GM21723 (cell line): ENCODE measurements at regions not wholly inside any gene's neighbourhood (a gene's known extent, or its start where the extent isn't known, plus 50 kb on each side); places are given as distances from the start of the nearest gene placed in this dataset.
A peak's percentile ranks its signal among the peaks of the same experiment; 100 is the strongest.

ENCODE experiments used
- ATAC-seq: cut with Tn5 transposase; IDR thresholded peaks from one replicate; pipeline ENCODE4 v1.9.1; 2021; ENCODE audit warnings: mild to moderate bottlenecking, moderate library complexity; ENCODE audit not compliant: unreplicated experiment

DNA sequence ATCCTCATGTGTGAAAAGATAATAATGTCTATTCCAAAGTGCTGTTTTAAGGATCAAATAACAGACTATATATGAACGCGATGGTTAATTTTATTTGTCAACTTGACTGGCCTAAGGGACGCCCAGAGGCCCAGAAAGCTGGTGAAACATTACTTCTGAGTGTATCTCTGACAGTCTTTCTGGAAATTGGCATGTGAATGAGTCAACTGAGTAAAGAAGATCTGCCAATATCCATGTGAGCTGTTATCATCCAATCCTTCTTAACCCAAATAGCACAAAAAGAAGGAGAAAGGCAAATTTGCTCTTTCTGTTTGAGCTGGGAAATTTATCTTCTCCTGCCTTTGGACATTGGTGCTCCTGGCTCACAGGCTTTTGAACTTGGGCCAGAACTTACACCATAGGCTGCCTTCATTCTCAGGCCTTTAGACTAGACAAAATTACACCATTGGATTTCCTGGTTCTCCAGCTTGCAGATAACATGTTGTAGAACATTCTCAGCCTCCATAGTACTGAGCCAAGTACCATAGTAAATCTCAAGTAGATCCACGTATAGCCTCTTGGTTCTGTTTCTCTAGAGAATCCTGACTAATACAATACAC is 114.7 kb upstream of the DOCK10 start:
- ATAC-seq, result no peak

DNA sequence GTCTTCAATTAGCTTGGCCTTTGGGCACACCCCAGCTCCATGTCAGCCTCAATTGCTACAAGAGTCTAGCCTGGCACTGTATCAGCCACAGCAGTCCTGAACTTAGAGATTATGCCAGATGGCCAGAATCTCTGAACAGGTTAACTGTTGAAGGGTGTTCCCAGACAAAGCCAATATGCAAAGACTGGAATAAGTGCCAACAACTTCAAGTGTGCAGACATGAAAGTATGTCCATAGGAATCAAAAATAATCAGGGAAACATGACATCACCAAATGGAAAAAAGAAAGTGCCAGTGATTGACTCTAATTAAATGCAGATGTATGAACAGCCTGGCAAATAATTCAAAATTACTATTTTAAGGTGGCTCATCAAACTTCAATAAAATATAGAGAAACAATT is 98.5 kb upstream of the DOCK10 start:
- no peak for ATAC-seq

DNA sequence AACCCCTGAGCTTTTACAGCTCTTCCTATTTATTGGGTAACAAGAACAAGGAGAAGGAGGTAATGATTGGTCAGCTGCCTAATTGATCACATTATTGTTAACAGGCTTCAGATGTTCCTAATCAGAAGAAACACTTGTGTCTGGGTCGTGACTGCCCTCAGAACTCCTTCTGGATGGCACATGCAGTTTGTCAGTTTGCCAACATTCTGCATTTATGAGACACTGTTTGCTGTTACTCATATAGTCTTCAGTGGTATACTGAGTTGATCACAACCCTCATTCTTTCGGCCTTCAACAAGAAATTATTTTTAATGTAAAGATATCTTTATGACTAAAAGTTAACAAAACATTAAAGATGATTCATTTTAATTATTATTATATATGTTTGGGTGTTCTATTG is 95.7 kb upstream of the DOCK10 start:
- no peak for ATAC-seq

DNA sequence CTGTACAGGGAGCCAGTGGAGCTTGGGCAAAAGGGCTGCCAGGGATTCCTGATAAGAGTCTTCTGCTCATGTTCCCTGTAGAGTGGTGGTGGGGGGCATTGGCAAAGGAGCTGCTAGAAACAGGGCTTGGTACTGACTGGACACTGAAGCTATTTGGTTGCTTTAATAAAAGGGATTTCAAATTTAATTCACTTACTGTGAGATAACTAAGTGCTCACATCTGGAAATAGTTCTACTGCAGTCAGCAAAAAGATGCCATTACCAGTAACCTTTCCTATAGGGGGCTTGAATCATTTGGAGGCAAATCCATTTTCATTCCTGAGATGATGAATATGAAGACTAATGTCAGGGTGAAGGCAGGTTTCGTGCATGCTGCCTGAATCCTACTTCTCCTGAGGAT is 94.3 kb upstream of the DOCK10 start:
- ATAC-seq, result no peak

DNA sequence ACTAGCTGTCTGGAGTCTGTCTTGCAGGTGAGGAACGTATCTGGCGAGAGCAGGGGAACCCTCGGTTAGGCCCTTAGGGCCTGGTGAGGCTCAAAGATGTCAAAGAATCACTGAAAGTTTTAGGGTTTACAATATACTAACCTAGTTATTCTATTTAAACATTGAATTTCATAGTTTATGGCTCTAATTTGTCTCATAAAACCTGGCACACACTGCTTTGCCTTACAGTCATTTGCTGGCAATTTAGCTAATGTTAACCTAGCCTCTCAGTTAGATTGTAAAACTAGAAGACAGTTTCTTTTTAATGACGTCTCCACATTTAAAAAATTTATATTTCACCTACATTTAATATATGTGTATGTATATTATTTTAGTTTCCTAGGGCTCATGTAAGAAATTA is 89.6 kb upstream of the DOCK10 start:
- no peak for ATAC-seq

DNA sequence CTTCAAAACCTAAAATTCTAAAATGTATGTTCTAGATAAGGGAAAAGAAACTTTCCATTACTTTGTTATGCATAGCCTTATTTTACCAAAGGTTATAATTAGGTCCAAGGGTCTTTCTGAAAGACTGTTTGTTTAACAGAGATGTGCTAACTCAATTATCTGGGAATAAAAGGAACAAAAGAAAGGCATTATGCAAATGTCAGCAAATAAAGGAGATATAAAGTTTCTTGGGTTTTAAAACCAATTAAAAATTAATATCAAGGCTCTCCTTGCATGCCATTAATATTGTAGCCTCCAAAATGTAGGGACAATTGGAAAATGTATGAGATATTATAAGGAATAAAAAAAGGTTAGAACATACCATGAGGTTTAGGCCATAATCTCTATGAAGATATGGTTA is 87.8 kb upstream of the DOCK10 start:
- no peak for ATAC-seq

DNA sequence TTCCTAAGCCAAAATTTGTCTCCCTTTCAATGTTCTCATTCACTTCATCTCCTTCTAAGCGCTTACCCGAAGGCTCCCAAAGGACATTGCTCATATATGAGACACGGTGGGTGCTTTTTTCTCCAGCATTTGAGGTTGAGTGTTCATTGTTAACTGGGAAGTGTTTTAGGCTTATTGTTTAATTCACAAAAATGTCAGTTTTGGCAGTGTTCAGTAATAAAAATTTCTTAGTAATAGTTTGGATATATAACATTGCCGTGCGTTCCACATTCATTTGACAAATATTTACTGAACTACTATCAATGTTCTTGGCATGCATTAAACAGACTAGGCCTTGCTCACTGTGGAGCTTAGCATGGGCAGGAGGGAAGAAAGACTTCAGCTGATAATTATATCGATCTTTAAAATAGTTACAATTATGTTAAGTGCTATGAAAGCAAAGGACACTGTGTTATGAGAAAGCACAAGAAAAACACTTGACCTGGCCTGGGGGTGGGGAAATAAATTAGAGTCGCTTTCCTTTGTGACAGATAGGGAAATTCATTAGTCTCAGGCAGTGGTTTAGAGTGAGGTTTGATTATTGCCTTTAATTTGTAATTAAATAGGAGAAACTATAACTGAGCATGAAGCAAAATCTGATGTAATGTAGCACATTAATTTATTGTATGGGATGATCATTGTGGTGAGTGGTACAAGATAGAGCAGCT is 82.2 kb upstream of the DOCK10 start:
- no peak for ATAC-seq

DNA sequence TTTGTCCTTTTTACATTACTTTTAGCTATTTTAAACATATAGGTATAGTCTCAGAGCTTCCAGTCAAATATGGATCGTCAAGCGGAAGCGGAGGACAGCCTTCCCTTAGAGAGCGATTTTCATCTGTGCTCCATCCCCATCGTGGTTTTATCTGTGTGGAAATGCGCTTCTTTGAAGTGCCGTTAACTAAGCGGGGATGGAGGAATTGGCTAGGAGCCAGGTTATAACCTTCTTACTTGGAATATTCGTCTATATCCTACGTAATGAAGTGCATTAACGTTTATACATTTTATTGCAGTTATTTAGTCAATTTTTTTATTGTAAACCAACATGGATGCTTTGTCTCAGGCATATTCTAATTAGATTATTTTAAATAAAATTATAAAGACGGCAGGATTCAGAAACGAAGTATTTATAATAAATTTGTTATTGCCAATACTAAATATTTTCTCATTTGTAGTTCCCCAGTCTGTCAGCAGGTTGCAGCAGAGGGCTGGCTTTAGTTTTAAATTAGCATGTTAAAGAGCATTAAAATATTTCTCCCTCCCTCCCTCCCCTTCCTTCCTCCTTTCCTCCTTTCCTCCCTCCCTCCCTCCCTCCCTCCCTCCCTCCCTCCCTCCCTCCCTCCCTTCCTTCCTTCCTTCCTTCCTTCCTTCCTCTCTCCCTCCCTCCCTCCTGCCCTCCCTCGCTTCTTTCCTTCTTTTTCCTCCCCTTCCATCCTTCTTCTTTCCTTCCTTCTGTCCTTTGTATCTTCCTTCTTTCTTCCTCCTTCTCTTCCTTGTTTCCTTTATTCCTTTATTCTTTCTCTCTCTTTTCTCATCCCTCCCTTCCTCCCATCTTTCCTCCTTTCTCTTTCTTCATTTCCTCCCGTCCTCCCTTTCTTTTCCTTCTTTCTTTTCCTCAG is 80.6 kb upstream of the DOCK10 start:
- ATAC-seq, result no peak

DNA sequence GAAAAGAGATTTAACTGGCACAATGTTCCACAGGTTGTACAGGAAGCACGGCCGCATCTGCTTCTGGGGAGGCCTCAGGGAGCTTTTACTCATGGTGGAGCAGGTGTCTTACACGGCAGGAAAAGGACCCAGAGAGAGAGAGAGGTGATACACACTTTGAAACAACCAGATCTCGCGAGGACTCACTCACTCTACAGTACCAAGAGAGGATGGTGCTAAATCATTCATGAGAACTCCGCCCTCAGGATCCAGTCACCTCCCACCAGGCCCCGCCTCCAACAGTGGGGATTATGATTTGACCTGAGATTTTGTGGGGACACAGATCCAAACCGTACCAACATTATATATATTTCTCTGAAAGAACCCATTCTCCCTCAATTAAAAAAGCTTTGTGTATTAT is 79.7 kb upstream of the DOCK10 start:
- ATAC-seq, result no peak

DNA sequence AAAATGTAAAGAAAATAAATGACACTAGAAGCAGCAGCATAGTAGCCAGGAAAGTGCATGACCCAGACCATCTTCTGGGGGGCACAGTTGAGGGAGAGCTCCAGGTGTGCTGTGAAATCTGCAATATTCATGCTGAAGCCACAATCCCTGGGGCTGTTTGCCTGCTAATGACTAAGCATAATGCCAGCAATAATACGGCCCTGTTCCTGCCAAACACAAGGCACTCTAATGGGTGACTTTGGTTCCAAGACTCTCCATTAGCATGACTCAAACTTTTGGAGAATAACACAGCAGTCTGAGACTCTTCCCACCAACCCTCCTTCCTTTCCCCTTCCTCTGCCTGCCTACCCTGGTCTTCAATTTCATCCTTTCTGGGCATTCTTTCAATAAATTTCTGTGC is 77.9 kb upstream of the DOCK10 start:
- ATAC-seq, result no peak

DNA sequence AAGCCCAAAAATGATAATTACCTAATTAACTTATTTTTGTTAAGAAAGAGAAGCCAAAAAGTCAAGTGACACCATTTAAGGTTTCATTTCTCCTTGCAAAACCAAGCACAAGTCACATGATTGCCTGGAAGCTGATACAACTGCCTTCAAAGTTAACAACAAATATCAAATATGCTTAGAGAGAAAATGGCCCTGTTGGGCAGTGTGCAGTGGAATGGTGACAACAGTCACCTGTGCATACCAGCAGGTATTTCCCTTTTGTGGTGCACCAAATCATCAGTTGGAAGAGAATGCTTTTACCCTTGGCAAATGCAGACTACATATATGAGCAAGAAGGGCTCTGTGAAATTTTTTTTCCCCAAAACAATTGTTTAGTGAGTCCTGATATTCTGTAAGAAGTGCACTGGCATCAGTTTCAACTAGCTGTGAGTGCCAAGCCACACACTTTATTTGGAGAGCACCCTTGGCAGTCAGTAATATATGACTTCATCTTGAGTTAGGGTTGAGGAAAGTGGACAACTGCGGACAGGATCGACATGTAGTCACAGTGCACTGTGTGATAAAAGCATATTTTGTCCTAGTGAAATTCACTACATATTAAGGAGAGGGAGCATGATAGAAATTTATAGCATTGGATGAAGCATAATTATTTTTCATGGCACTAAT is 74.9 kb upstream of the DOCK10 start:
- ATAC-seq, result no peak

DNA sequence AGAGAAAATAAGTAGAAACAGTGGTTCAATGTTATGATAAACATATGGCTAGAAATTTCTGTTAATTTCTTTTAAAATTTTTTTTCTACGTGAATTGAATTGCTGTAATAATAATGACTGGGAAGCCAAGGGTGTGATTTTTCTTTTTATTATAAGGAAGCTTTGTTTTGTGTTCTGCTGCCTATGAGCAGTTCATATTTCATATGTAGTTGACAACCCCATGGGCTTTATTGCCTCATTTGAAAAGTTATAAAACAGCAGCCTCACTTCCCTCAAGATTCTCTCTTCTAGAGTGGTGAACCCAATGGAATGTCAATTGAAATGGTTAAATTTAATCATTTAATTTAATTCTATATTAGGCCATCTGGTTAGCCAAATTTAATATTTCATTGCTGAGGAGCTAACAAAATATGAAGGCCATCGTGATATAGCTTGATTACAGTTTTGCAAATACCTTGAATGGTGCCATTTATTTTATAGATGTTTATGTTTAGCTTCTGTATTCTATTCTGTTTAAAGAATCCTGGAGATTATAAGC is 72.6 kb upstream of the DOCK10 start:
- ATAC-seq, result no peak

DNA sequence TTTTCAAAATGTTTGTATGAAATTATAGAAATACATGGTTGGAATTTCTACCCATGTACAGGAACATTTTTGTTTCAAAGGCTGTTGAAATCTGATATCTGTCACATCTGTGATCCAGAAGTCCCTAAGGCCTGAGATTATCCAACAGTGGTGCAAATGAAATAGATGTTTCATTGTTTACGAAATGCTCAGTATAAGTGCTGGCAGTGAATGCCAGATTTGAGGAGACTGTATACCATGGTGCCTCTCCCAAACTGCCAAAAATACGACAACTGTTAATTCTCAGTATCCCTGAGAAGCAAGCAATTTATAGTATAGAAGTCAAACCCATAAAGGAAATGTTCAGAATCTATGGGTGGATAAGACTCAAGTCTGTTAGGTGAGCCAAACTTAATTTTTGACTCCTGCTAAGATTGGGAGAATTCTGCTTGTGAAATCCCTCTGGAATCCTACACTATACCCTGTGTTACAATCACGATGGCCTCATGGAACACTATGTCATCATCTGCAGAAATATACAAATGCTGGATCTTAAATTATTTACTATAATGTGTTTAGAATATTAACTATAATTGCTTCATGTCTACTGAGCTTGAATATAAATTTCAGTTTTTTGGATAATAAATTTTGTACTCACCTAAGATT is 71.2 kb upstream of the DOCK10 start:
- ATAC-seq, result no peak

DNA sequence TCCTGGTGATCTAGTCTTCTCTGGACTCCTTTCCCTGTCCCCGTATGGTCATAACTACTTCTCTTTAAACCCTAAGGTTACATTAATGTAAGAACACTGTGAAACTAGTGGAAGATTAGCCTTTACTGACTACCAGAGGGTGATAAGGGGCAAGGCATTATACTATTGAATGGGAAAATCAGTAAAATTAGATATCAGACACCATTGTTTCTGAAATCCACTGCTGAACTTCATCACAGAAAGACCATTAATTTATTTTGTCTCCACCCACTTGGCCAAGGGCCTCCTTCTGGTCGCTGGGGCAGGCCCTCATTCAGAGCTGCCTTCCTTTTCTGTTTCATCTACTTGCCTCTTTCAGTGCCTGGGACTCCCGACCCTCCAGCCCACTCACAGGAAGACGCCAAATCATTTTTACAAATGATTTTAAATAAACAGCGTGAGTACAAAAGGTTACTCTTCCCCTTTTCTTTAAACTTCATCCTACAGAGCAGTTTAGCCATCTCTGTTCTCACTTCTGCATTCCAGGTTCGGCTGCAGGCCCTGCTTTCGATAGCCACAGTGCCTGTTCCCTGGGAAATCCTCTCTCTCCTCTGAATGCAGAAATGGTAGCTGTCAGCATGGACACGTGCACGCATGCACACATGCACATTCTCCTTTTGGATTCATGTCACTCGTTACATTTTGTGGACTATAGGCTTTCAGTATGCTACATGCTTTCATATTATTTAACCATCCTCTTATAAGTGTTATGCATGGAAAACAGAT is 70.3 kb upstream of the DOCK10 start:
- peak; percentile 76 for ATAC-seq

DNA sequence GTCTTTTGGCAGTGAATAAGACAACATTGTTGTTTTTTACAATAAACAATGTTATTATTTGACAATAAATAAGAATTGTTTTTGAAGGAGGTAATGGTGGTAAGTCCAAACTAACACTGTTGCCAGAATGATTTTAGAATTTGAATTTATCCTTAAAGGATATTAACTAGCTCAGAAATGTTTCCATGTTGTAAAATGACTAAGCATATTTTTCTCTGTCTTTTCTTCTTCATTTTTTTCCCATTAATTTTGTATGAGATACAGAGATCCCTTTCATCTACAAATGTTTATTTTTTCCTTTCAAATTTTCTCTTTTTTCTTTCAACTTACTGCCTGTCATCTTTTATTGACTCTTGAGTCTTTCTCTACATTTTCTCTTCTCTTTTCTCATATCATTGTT is 66.5 kb upstream of the DOCK10 start:
- ATAC-seq, result no peak

DNA sequence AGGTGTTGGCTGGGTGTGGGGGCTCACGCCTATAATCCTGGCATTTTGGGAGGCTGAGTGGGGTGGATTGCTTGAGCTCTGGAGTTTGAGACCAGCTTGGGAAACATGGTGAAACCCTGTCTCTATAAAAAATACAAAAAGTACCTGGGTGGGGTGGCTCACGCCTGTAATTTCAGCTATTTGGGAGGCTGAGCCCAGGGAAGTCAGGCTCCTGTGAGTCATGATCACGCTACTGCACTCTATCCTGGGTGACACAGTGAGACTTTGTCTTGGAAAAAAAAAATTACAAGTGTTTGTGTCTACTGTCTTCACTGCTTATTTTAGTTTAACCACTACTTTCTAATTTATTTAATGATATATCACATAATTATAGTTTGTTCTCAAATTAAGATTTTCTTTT is 62.7 kb upstream of the DOCK10 start:
- no peak for ATAC-seq

DNA sequence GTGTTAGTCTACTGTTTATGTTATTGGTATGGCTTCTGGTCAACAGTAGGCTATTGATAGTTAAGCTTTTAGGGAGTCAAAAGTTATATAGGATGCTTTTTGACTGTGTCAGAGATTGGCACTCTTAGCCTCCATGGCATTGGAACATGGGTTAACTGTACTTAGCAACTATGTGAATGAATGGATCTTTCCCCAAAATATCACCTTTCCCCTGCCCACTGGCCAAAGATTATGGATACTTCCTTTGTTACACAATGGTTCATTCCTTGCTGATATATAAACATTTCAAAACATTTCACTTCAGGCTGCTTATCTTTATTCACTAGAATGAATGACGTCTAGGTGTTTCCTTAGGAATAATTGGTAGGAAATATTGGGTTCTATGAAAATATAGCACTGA is 62.1 kb upstream of the DOCK10 start:
- no peak for ATAC-seq

DNA sequence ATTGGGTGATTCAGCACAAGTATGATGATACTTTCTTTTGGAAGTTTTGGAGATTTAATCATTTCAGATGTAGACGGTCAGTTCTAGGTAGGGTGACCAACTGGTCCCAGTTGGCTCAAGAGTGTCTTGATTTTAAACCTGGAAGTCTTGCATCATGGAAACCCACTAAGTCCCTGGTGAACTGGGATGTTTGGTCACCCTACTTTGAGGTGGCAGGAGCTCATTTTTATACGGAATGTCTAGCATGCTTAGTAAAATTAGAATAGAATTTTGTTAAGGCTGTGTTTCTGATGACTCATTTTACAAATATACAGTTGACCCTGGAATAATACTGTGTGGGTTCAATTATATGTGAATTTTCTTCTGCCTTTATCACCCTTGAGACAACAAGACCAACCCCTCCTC is 61.5 kb upstream of the DOCK10 start:
- no peak for ATAC-seq

DNA sequence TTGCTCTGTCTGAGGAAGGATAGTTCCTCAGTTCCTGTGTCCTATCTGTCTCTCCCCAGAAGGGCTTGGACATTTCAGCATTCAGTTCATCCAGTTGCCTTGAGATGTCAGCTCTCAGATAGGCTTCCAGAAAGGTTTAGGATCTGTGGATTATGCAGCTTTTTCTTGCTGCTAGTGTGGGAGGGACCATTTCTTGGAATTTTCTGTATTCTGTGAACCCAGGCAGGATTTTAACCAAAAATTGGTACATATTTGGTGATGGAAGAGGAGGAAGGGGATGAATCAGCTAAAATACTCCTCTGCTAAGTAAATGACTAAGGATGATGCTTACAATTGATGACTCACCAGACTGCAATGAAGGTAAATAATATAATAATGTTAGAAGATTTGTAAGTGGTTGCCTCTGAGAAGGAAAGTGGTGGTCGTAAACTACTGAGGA is 58.6 kb upstream of the DOCK10 start:
- ATAC-seq, result no peak

DNA sequence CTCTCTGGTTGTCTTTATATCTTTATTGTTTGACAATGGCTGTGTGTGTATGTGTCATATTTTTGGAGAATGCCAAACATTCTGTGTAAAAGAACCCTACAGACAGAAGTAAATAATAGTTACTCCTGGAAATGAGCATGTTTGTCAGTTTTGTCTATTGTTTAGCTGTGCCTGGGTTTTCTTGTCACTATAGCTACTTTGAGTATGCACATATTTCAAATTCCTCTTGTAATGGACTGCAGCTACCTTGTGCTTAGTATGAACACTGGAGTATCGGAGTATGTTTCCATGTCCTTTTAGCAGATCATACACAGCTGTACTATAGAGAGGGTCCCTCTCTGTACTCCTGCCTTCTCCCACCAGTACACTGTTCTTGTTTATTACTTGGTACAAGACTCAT is 58.0 kb upstream of the DOCK10 start:
- ATAC-seq, result no peak
